H1 (cell line): ENCODE measurements at regions not wholly inside any gene's neighbourhood (a gene's known extent, or its start where the extent isn't known, plus 50 kb on each side); places are given as distances from the start of the nearest gene placed in this dataset.
"Not testable (repeated sequence)": the region's sequence is repeated elsewhere in the genome, so short reads cannot be mapped to it uniquely, and the experiment has no call there.

Source experiments
- CTCF ChIA-PET: fragments of 300-600 bp; sonication (Branson Sonifier 250); formaldehyde crosslinking; loops from one replicate; lab custom pipeline; 2021; ENCODE audit not compliant: partially characterized antibody; lab: Charles Lee
- POLR2A ChIA-PET: fragments of 300-600 bp; sonication (Branson Sonifier 250); formaldehyde crosslinking; loops from one replicate; lab custom pipeline; 2021; ENCODE audit warnings: inconsistent platforms; ENCODE audit not compliant: partially characterized antibody; lab: Charles Lee
- DNase-seq, 2 experiments: peaks; one replicate each; pipeline versions ENCODE4 v3.0.0 to v3.0.0-alpha.2; 2010 to 2022; ENCODE audit warnings: low spot score in 2 of 2, low read depth in 1 of 2, mixed read lengths in 1 of 2
- FAIRE-seq: peaks from 2 replicates; lab custom pipeline; 2011; peaks lifted over from hg19 to GRCh38; lab: Jason Lieb, UNC
- H2AFZ ChIP-seq: 2 replicates; pipeline ENCODE4 v1.8.1; 2012; ENCODE audit warnings: low read length, inconsistent platforms
- H2AK5ac ChIP-seq: 2 replicates; pipeline ENCODE4 v1.6.1; 2013; ENCODE audit warnings: low read depth, low read length
- H2BK120ac ChIP-seq: replicated peaks from 2 replicates; pipeline ENCODE3; 2013; ENCODE audit warnings: low read depth, low read length, inconsistent platforms
- H2BK12ac ChIP-seq: 2 replicates; pipeline ENCODE4 v1.6.1; 2013; ENCODE audit warnings: low read depth, low read length
- H2BK15ac ChIP-seq: 2 replicates; pipeline ENCODE4 v1.6.1; 2013; ENCODE audit warnings: low read length
- H2BK20ac ChIP-seq: 2 replicates; pipeline ENCODE4 v1.6.1; 2013; ENCODE audit warnings: low read length
- H2BK5ac ChIP-seq: 2 replicates; pipeline ENCODE4 v1.6.1; 2013; ENCODE audit warnings: low read depth, low read length
- H3K14ac ChIP-seq: 2 replicates; pipeline ENCODE4 v1.6.1; 2013; ENCODE audit warnings: inconsistent platforms; ENCODE audit not compliant: insufficient read length
- H3K18ac ChIP-seq: 2 replicates; pipeline ENCODE4 v1.6.1; 2013; ENCODE audit warnings: low read length; ENCODE audit errors: extremely low read depth
- H3K23ac ChIP-seq: 2 replicates; pipeline ENCODE4 v1.6.1; 2013; ENCODE audit warnings: inconsistent platforms; ENCODE audit not compliant: insufficient read length
- H3K23me2 ChIP-seq: 2 replicates; pipeline ENCODE4 v1.6.1; 2013; ENCODE audit warnings: low read depth, low read length
- H3K27ac ChIP-seq: 2 replicates; pipeline ENCODE4 v1.6.1; 2011; ENCODE audit warnings: low read depth, low read length, inconsistent platforms
- H3K27me3 ChIP-seq, 4 experiments: replicated peaks in 1 of 4; 1 replicate in 1 of 4; 2 replicates in 3 of 4; pipeline versions ENCODE4 v1.6.1 to v1.8.1; 2011 to 2013; ENCODE audit warnings: low read length in 3 of 4, mild to moderate bottlenecking in 3 of 4, inconsistent platforms in 2 of 4, mixed read lengths in 2 of 4, moderate library complexity in 1 of 4; ENCODE audit not compliant: control insufficient read depth in 3 of 4, insufficient read depth in 3 of 4; ENCODE audit errors: extremely low read depth in 1 of 4
- H3K36me3 ChIP-seq, 4 experiments: 2 replicates each; pipeline versions ENCODE4 v1.6.1 to v1.8.1; 2011 to 2013; ENCODE audit warnings: mild to moderate bottlenecking in 4 of 4, low read length in 3 of 4, moderate library complexity in 2 of 4, control low read depth in 1 of 4, inconsistent platforms in 1 of 4; ENCODE audit not compliant: insufficient read depth in 4 of 4, control insufficient read depth in 2 of 4
- H3K4ac ChIP-seq: replicated peaks from 2 replicates; pipeline ENCODE3; 2013; ENCODE audit warnings: low read length, low read depth, mixed read lengths, inconsistent platforms; ENCODE audit not compliant: insufficient read length
- H3K4me1 ChIP-seq, 4 experiments: replicated peaks in 1 of 4; 1 replicate in 1 of 4; 2 replicates in 3 of 4; pipeline versions ENCODE4 v1.6.1 to v1.8.1; 2011 to 2013; ENCODE audit warnings: low read length in 3 of 4, inconsistent platforms in 2 of 4, mixed read lengths in 1 of 4; ENCODE audit not compliant: insufficient read depth in 4 of 4, control insufficient read depth in 3 of 4
- H3K4me2 ChIP-seq, 2 experiments: 2 replicates each; pipeline versions ENCODE4 v1.6.1 to v1.8.1; 2011 to 2013; ENCODE audit warnings: low read depth in 2 of 2, low read length in 2 of 2, control low read depth in 1 of 2, inconsistent platforms in 1 of 2, mild to moderate bottlenecking in 1 of 2; ENCODE audit not compliant: insufficient read depth in 1 of 2
- H3K4me3 ChIP-seq, 4 experiments: fragments of 200-600, 300-600 bp in 1 of 4; sonication (generic), shearing (Covaris generic), sonication (Bioruptor Twin) in 1 of 4; 2 replicates each; pipeline versions ENCODE4 v1.5.1 to v1.8.1; 2011 to 2016; ENCODE audit warnings: low read length in 4 of 4, low read depth in 3 of 4, control low read depth in 2 of 4, inconsistent platforms in 2 of 4, mild to moderate bottlenecking in 2 of 4, mixed read lengths in 1 of 4, moderate library complexity in 1 of 4; ENCODE audit not compliant: insufficient read depth in 2 of 4; ENCODE audit errors: extremely low read depth in 1 of 4
- H3K56ac ChIP-seq: replicated peaks from 2 replicates; pipeline ENCODE3; 2013; ENCODE audit warnings: low read depth, mild to moderate bottlenecking, mixed read lengths, low read length, inconsistent platforms; ENCODE audit not compliant: insufficient read length
- H3K79me1 ChIP-seq: 2 replicates; pipeline ENCODE4 v1.6.1; 2013; ENCODE audit warnings: low read depth, low read length, control low read depth
- H3K79me2 ChIP-seq, 2 experiments: 2 replicates each; pipeline versions ENCODE4 v1.6.1 to v1.8.1; 2012 to 2013; ENCODE audit warnings: low read length in 2 of 2, mild to moderate bottlenecking in 2 of 2, inconsistent platforms in 1 of 2; ENCODE audit not compliant: insufficient read depth in 2 of 2, control insufficient read depth in 1 of 2
- H3K9ac ChIP-seq, 4 experiments: replicated peaks in 1 of 4; 1 replicate in 1 of 4; 2 replicates in 3 of 4; pipeline versions ENCODE4 v1.6.1 to v1.8.1; 2011 to 2013; ENCODE audit warnings: low read depth in 3 of 4, low read length in 3 of 4, control low read depth in 2 of 4, mild to moderate bottlenecking in 2 of 4, moderate library complexity in 2 of 4, inconsistent platforms in 1 of 4; ENCODE audit errors: extremely low read depth in 1 of 4
- H3K9me3 ChIP-seq, 2 experiments: 2 replicates each; pipeline versions ENCODE4 v1.6.1 to v1.8.1; 2012 to 2013; ENCODE audit warnings: mild to moderate bottlenecking in 2 of 2, moderate library complexity in 2 of 2, control low read depth in 1 of 2, inconsistent platforms in 1 of 2, low read depth in 1 of 2, low read length in 1 of 2, mixed read lengths in 1 of 2; ENCODE audit not compliant: insufficient read depth in 2 of 2
- H4K20me1 ChIP-seq, 2 experiments: replicated peaks in 1 of 2; 2 replicates each; pipeline versions ENCODE3 to v1.8.1; 2011 to 2013; ENCODE audit warnings: inconsistent platforms in 2 of 2, low read length in 2 of 2, mild to moderate bottlenecking in 1 of 2; ENCODE audit not compliant: insufficient read depth in 2 of 2, control insufficient read depth in 1 of 2
- H4K5ac ChIP-seq: 2 replicates; pipeline ENCODE4 v1.6.1; 2013; ENCODE audit warnings: low read length, low read depth, mixed read lengths, inconsistent platforms; ENCODE audit not compliant: insufficient read length
- H4K8ac ChIP-seq: 2 replicates; pipeline ENCODE4 v1.8.0; 2013; ENCODE audit warnings: mild to moderate bottlenecking, moderate library complexity, low read length, inconsistent platforms; ENCODE audit not compliant: insufficient read depth; ENCODE audit errors: extremely low read depth
- H4K91ac ChIP-seq: replicated peaks from 2 replicates; pipeline ENCODE3; 2013; ENCODE audit warnings: low read length, mixed read lengths, inconsistent platforms; ENCODE audit not compliant: insufficient read length
- KDM1A ChIP-seq: fragments of 200-600, 300-600 bp; sonication (generic); IDR thresholded peaks from 2 replicates; pipeline ENCODE4 v1.7.1; 2016; ENCODE audit warnings: mild to moderate bottlenecking, low read length, borderline replicate concordance
- WGBS, 2 experiments: shearing (Covaris generic) in 1 of 2; methylation state at CpG; one replicate each; pipeline versions ENCODE4 v1.1.6 to v1.1.7; 2013 to 2015; ENCODE audit warnings: low lambda C conversion rate in 2 of 2, mixed read lengths in 2 of 2, inconsistent platforms in 1 of 2, low coverage in 1 of 2, missing lambda C conversion rate in 1 of 2; ENCODE audit not compliant: insufficient replicate concordance in 2 of 2, insufficient coverage in 1 of 2, insufficient read length in 1 of 2; ENCODE audit errors: extremely low coverage in 1 of 2, missing lambda C conversion rate in 1 of 2; 5-methylcytosine and 5-hydroxymethylcytosine counted together

DNA sequence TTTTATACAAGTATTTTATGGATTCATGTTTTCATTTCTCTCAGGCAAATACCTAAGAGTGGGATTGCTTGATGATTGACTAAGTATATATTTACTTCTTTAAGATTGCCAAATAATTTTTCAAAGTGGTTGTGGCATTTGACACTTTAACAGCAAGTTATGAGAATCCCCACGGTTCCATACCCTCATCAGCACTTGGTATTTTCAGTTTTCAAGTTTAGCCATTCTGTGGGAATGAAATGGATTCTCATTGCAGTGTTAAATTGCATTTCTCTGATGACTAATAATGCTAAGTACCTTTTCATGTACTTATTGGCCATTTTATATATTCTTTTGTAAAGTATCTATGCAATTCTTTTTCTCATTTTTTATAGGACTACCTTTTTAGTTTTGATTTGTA lies 301.5 kb upstream of the DIO3 start (continued):
- TF ChIP-seq KDM1A, result no peak

DNA sequence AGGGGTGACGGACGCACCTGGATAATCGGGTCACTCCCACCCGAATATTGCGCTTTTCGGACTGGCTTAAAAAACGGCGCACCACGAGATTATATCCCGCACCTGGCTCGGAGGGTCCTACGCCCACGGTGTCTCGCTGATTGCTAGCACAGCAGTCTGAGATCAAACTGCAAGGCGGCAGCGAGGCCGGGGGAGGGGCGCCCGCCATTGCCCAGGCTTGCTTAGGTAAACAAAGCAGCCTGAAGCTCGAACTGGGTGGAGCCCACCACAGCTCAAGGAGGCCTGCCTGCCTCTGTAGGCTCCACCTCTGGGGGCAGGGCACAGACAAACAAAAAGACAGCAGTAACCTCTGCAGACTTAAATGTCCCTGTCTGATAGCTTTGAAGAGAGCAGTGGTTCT lies 294.9 kb upstream of the DIO3 start:
- H3K4me3 ChIP-seq, H2BK5ac ChIP-seq, H3K18ac ChIP-seq, H2BK15ac ChIP-seq, H3K4me1 ChIP-seq, POLR2A ChIA-PET, H4K20me1 ChIP-seq, H3K79me2 ChIP-seq, H3K56ac ChIP-seq, H3K79me1 ChIP-seq, H3K23me2 ChIP-seq, H3K9ac ChIP-seq, H3K4ac ChIP-seq, H2BK120ac ChIP-seq, H3K23ac ChIP-seq, H3K36me3 ChIP-seq, H4K8ac ChIP-seq, H3K27me3 ChIP-seq, CTCF ChIA-PET, H4K91ac ChIP-seq, H3K14ac ChIP-seq, H2AFZ ChIP-seq, H2AK5ac ChIP-seq, H2BK20ac ChIP-seq, H3K4me2 ChIP-seq, FAIRE-seq, H3K27ac ChIP-seq, H2BK12ac ChIP-seq, H4K5ac ChIP-seq: not testable (repeated sequence)
- DNase-seq, result peak in 1 of 2 experiments; percentile 50
- H3K9me3 ChIP-seq, result peaks cover 0 to 11% of the 10 kb centered on the region in 2 experiments; a peak in 2 of 4 replicates
- WGBS, 2 experiments, result 75% methylated on average over 20 of the region's 20 CpGs; no CpG with 5 or more reads in 1 of the 2 experiments
